Peyer's patch (tissue), 4 donors: ENCODE measurements at regions not wholly inside any gene's neighbourhood (a gene's known extent, or its start where the extent isn't known, plus 50 kb on each side); places are given as distances from the start of the nearest gene placed in this dataset.

ENCODE experiments used
- CTCF ChIP-seq, 6 experiments: fragments of 450-650 bp in 4 of 6; fragments of 200-600 bp in 2 of 6; sonication (generic) in 1 of 6; IDR thresholded peaks; one replicate each; pipeline ENCODE4 v1.5.1; 2017 to 2019; ENCODE audit warnings: antibody characterized with exemption in 6 of 6, mild to moderate bottlenecking in 3 of 6, moderate library complexity in 1 of 6
- POLR2A ChIP-seq, 2 donors: fragments of 450-650 bp; IDR thresholded peaks; one replicate each; pipeline ENCODE4 v1.5.1; 2017; ENCODE audit warnings: antibody characterized with exemption in 2 of 2, mild to moderate bottlenecking in 2 of 2, moderate library complexity in 2 of 2

DNA sequence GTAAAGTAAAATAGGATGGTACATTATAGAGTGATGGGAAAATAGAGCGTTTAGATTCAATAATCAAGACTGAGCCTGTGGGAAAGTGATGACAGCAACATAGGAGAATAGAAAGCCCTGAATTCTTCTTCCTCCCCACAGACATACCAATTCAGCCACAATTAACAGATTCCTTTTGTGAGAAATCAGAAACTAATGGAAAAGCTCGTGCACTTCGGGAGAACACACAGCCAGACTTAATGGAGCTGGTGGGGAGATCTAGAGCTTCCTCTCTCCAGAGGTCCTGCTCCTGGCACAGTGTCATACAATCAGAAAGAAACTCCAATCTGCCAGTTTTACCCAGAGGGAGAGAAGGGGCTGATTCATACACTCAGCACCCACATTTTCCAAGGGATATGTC, 676.3 kb upstream of the BOD1L1 start:
- TF ChIP-seq CTCF (IDR thresholded peaks at IDR 0.05) (no peak), POLR2A (IDR thresholded peaks at IDR 0.05) (no peak)
